K562 (cell line): ENCODE measurements at regions not wholly inside any gene's neighbourhood (a gene's known extent, or its start where the extent isn't known, plus 50 kb on each side); places are given as distances from the start of the nearest gene placed in this dataset.

Source experiments
- CHD1 ChIP-seq: fragments of 200-600 bp; sonication (generic); IDR thresholded peaks from one replicate; pipeline ENCODE4 v1.6.1; 2012; ENCODE audit warnings: mild to moderate bottlenecking, moderate library complexity, low read length, inconsistent platforms
- EZH2 ChIP-seq: IDR thresholded peaks from 2 replicates; pipeline ENCODE4 v1.6.1; 2012; ENCODE audit warnings: low read depth, mild to moderate bottlenecking, inconsistent platforms, low read length, borderline replicate concordance
- NEUROD1 ChIP-seq: fragments of 150-350 bp; IDR thresholded peaks from 2 replicates; pipeline ENCODE4 v1.6.1; 2014; ENCODE audit warnings: borderline replicate concordance, low read length, low read depth; ENCODE audit not compliant: partially characterized antibody
- NFYB ChIP-seq: IDR thresholded peaks from 2 replicates; pipeline ENCODE4 v1.6.1; 2011; ENCODE audit warnings: mild to moderate bottlenecking, moderate library complexity; ENCODE audit not compliant: insufficient read length; ENCODE audit errors: extremely low read depth
- POLR2A ChIP-seq: fragments of 450-650 bp; conservative IDR thresholded peaks from 2 replicates; pipeline ENCODE4 v1.6.1; 2016
- POLR2AphosphoS5 ChIP-seq: IDR thresholded peaks from 2 replicates; pipeline ENCODE4 v1.6.1; 2011; ENCODE audit warnings: mild to moderate bottlenecking, low read depth, low read length, moderate library complexity; ENCODE audit not compliant: control insufficient read depth, insufficient read depth
- RAD21 ChIP-seq, 2 experiments: fragments of 250-450 bp in 1 of 2; fragments of 450-650 bp in 1 of 2; sonication (Bioruptor Pico) in 1 of 2; formaldehyde crosslinking in 1 of 2; IDR thresholded peaks in 1 of 2; conservative IDR thresholded peaks in 1 of 2; 2 replicates each; pipeline versions ENCODE4 v1.4.0 to v1.8.0; 2020 to 2022; ENCODE audit warnings: mild to moderate bottlenecking in 2 of 2, moderate library complexity in 1 of 2
- SIN3A ChIP-seq, 2 experiments: fragments of 150-350 bp in 1 of 2; IDR thresholded peaks; 2 replicates each; pipeline ENCODE4 v1.6.1; 2011 to 2016; ENCODE audit warnings: borderline replicate concordance in 2 of 2, low read depth in 2 of 2, low read length in 2 of 2, mild to moderate bottlenecking in 2 of 2, moderate library complexity in 2 of 2; ENCODE audit not compliant: control insufficient read depth in 1 of 2
- TF ChIP-seq, protein P1 (sequence below): fragments of 250-450 bp; sonication (Bioruptor Pico); IDR thresholded peaks from 2 replicates; pipeline ENCODE4 v1.8.0; 2022; ENCODE audit warnings: inconsistent platforms
- TF ChIP-seq, protein P2 (sequence below): IDR thresholded peaks from 3 replicates; pipeline ENCODE4 v1.6.1; 2011; ENCODE audit warnings: borderline replicate concordance, mild to moderate bottlenecking; ENCODE audit not compliant: insufficient read length, insufficient read depth
- TF ChIP-seq, protein P3 (sequence below): fragments of 450-650 bp; IDR thresholded peaks from 2 replicates; pipeline ENCODE4 v1.6.1; 2017; ENCODE audit warnings: mild to moderate bottlenecking, moderate library complexity
- TF ChIP-seq, protein P4 (sequence below): fragments of 250-450 bp; sonication (Bioruptor Pico); IDR thresholded peaks from 2 replicates; pipeline ENCODE4 v1.5.1; 2021; ENCODE audit warnings: mild to moderate bottlenecking
- TF ChIP-seq, protein P5 (sequence below), 3 experiments: IDR thresholded peaks in 2 of 3; conservative IDR thresholded peaks in 1 of 3; 2 replicates each; pipeline ENCODE4 v1.5.1; 2011 to 2012; ENCODE audit warnings: low read length in 3 of 3, mild to moderate bottlenecking in 3 of 3, control low read depth in 2 of 3, improper control_type of control experiment in 1 of 3, inconsistent platforms in 1 of 3, low read depth in 1 of 3, mixed read lengths in 1 of 3, moderate library complexity in 1 of 3; ENCODE audit not compliant: insufficient read depth in 2 of 3
- TF ChIP-seq, protein P6 (sequence below), 2 experiments: IDR thresholded peaks; 2 replicates each; pipeline ENCODE4 v1.6.1; 2011; ENCODE audit warnings: borderline replicate concordance in 1 of 2, control low read depth in 1 of 2, low read depth in 1 of 2, low read length in 1 of 2, mild to moderate bottlenecking in 1 of 2, mixed read lengths in 1 of 2, moderate library complexity in 1 of 2; ENCODE audit not compliant: insufficient read depth in 1 of 2, insufficient read length in 1 of 2, poor library complexity in 1 of 2, severe bottlenecking in 1 of 2; ENCODE audit errors: extremely low read depth in 1 of 2

DNA sequence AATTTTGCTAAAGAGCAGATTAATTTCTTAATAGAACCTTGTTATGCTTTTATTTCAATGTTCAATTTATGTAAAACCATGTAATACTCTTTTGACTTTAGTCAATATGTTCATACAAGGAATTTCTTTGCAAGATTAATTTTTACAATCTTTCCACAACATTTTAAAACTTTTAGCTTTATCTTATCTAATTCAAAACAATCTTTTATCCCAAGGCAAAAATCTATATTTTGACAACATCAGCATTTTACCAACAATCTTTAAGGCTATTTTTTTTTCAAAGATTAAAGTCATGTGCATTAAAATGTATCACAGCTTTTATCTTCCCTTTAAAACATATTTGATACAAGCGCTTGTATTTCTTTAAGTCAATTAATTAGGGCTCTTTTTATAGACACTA lies 914.7 kb downstream of the PLOD2 start:
- TF ChIP-seq, protein P1, sequence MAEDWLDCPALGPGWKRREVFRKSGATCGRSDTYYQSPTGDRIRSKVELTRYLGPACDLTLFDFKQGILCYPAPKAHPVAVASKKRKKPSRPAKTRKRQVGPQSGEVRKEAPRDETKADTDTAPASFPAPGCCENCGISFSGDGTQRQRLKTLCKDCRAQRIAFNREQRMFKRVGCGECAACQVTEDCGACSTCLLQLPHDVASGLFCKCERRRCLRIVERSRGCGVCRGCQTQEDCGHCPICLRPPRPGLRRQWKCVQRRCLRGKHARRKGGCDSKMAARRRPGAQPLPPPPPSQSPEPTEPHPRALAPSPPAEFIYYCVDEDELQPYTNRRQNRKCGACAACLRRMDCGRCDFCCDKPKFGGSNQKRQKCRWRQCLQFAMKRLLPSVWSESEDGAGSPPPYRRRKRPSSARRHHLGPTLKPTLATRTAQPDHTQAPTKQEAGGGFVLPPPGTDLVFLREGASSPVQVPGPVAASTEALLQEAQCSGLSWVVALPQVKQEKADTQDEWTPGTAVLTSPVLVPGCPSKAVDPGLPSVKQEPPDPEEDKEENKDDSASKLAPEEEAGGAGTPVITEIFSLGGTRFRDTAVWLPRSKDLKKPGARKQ: no peak
- no peak for TF ChIP-seq POLR2A
- TF ChIP-seq, protein P2, sequence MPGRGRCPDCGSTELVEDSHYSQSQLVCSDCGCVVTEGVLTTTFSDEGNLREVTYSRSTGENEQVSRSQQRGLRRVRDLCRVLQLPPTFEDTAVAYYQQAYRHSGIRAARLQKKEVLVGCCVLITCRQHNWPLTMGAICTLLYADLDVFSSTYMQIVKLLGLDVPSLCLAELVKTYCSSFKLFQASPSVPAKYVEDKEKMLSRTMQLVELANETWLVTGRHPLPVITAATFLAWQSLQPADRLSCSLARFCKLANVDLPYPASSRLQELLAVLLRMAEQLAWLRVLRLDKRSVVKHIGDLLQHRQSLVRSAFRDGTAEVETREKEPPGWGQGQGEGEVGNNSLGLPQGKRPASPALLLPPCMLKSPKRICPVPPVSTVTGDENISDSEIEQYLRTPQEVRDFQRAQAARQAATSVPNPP: no peak
- no peak for TF ChIP-seq SIN3A (IDR thresholded peaks at IDR 0.05; ENCODE audit: borderline replicate concordance in 2 of 2, control insufficient read depth in 1 of 2, low read depth in 2 of 2, low read length in 2 of 2)
- no peak for TF ChIP-seq RAD21 (CRISPR knock-in tag; conservative IDR thresholded peaks at IDR 0.05 in 1 of 2, IDR thresholded peaks at IDR 0.05 in 1 of 2)
- TF ChIP-seq, protein P3, sequence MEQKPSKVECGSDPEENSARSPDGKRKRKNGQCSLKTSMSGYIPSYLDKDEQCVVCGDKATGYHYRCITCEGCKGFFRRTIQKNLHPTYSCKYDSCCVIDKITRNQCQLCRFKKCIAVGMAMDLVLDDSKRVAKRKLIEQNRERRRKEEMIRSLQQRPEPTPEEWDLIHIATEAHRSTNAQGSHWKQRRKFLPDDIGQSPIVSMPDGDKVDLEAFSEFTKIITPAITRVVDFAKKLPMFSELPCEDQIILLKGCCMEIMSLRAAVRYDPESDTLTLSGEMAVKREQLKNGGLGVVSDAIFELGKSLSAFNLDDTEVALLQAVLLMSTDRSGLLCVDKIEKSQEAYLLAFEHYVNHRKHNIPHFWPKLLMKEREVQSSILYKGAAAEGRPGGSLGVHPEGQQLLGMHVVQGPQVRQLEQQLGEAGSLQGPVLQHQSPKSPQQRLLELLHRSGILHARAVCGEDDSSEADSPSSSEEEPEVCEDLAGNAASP: no peak
- no peak for TF ChIP-seq NEUROD1
- TF ChIP-seq POLR2AphosphoS5: no peak
- TF ChIP-seq NFYB: no peak
- TF ChIP-seq, protein P4, sequence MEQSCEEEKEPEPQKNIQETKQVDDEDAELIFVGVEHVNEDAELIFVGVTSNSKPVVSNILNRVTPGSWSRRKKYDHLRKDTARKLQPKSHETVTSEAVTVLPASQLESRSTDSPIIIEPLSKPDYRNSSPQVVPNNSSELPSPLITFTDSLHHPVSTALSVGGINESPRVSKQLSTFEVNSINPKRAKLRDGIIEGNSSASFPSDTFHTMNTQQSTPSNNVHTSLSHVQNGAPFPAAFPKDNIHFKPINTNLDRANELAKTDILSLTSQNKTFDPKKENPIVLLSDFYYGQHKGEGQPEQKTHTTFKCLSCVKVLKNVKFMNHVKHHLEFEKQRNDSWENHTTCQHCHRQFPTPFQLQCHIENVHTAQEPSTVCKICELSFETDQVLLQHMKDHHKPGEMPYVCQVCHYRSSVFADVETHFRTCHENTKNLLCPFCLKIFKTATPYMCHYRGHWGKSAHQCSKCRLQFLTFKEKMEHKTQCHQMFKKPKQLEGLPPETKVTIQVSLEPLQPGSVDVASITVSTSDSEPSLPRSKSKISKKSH (CRISPR knock-in tag): no peak
- no peak for TF ChIP-seq EZH2
- TF ChIP-seq, protein P5, sequence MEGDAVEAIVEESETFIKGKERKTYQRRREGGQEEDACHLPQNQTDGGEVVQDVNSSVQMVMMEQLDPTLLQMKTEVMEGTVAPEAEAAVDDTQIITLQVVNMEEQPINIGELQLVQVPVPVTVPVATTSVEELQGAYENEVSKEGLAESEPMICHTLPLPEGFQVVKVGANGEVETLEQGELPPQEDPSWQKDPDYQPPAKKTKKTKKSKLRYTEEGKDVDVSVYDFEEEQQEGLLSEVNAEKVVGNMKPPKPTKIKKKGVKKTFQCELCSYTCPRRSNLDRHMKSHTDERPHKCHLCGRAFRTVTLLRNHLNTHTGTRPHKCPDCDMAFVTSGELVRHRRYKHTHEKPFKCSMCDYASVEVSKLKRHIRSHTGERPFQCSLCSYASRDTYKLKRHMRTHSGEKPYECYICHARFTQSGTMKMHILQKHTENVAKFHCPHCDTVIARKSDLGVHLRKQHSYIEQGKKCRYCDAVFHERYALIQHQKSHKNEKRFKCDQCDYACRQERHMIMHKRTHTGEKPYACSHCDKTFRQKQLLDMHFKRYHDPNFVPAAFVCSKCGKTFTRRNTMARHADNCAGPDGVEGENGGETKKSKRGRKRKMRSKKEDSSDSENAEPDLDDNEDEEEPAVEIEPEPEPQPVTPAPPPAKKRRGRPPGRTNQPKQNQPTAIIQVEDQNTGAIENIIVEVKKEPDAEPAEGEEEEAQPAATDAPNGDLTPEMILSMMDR (IDR thresholded peaks at IDR 0.05 in 2 of 3, conservative IDR thresholded peaks at IDR 0.05 in 1 of 3; ENCODE audit: insufficient read depth in 2 of 3, low read depth in 1 of 3, low read length in 3 of 3): no peak
- TF ChIP-seq CHD1: no peak
- TF ChIP-seq, protein P6, sequence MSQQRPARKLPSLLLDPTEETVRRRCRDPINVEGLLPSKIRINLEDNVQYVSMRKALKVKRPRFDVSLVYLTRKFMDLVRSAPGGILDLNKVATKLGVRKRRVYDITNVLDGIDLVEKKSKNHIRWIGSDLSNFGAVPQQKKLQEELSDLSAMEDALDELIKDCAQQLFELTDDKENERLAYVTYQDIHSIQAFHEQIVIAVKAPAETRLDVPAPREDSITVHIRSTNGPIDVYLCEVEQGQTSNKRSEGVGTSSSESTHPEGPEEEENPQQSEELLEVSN (IDR thresholded peaks at IDR 0.05; ENCODE audit: borderline replicate concordance in 1 of 2, extremely low read depth in 1 of 2, insufficient read depth in 1 of 2, insufficient read length in 1 of 2, low read depth in 1 of 2, low read length in 1 of 2, poor library complexity in 1 of 2, severe bottlenecking in 1 of 2): no peak
